Breast epithelium (tissue), 3 donors: ENCODE measurements at regions not wholly inside any gene's neighbourhood (a gene's known extent, or its start where the extent isn't known, plus 50 kb on each side); places are given as distances from the start of the nearest gene placed in this dataset.

ENCODE experiments used
- POLR2A ChIP-seq: fragments of 450-650 bp; IDR thresholded peaks from one replicate; pipeline ENCODE4 v1.6.1; 2016; ENCODE audit warnings: antibody characterized with exemption, mild to moderate bottlenecking, moderate library complexity
- POLR2AphosphoS5 ChIP-seq, 3 donors: sonication (generic); formaldehyde crosslinking; IDR thresholded peaks; one replicate each; pipeline ENCODE4 v1.6.1; 2017; ENCODE audit warnings: antibody characterized with exemption in 3 of 3
- TF ChIP-seq, protein P1 (sequence below), 3 donors: fragments of 450-650 bp; IDR thresholded peaks; one replicate each; pipeline ENCODE4 v1.5.1; 2016 to 2017; ENCODE audit warnings: antibody characterized with exemption in 3 of 3, mild to moderate bottlenecking in 3 of 3, moderate library complexity in 3 of 3

DNA sequence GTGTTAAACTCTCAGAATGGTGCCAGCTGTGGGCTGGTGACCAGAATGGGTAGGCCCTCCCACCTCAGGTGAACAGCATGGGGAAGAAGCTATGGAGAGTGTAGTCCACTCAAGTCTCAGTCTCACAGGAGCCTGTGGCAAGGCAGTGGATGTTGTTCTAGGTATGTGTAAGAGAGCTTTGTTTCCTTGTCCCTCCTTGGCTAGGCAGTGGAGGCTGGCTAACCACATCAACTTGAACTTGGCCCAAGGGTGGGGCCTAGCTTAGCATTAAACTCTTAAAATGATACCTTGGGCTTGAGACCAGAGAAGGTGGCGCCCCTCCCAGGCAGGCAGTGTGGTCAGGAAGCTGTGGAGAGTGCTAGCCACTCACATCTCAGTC lies 53.2 kb upstream of the SLC4A10 start:
- TF ChIP-seq, protein P1, sequence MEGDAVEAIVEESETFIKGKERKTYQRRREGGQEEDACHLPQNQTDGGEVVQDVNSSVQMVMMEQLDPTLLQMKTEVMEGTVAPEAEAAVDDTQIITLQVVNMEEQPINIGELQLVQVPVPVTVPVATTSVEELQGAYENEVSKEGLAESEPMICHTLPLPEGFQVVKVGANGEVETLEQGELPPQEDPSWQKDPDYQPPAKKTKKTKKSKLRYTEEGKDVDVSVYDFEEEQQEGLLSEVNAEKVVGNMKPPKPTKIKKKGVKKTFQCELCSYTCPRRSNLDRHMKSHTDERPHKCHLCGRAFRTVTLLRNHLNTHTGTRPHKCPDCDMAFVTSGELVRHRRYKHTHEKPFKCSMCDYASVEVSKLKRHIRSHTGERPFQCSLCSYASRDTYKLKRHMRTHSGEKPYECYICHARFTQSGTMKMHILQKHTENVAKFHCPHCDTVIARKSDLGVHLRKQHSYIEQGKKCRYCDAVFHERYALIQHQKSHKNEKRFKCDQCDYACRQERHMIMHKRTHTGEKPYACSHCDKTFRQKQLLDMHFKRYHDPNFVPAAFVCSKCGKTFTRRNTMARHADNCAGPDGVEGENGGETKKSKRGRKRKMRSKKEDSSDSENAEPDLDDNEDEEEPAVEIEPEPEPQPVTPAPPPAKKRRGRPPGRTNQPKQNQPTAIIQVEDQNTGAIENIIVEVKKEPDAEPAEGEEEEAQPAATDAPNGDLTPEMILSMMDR (IDR thresholded peaks at IDR 0.05), result no peak
- no peak for TF ChIP-seq POLR2A
- TF ChIP-seq POLR2AphosphoS5 (IDR thresholded peaks at IDR 0.05), result no peak
